Endothelial cell of umbilical vein (primary cell): ENCODE measurements at regions not wholly inside any gene's neighbourhood (a gene's known extent, or its start where the extent isn't known, plus 50 kb on each side); places are given as distances from the start of the nearest gene placed in this dataset.

Experiments
- EZH2 ChIP-seq: IDR thresholded peaks from 2 replicates; pipeline ENCODE4 v1.6.1; 2012; ENCODE audit warnings: borderline replicate concordance, low read depth, mild to moderate bottlenecking, moderate library complexity, low read length, inconsistent platforms; ENCODE audit not compliant: severe bottlenecking
- FOS ChIP-seq: IDR thresholded peaks from 2 replicates; pipeline ENCODE4 v1.6.1; 2011; ENCODE audit warnings: mild to moderate bottlenecking, low read length, moderate library complexity, borderline replicate concordance; ENCODE audit not compliant: insufficient read depth
- GATA2 ChIP-seq: IDR thresholded peaks from 2 replicates; pipeline ENCODE4 v1.7.0; 2011; ENCODE audit warnings: low read depth, mild to moderate bottlenecking, moderate library complexity, mixed read lengths, low read length; ENCODE audit not compliant: insufficient read length, insufficient read depth
- JUN ChIP-seq: IDR thresholded peaks from 2 replicates; pipeline ENCODE4 v1.6.1; 2011; ENCODE audit warnings: borderline replicate concordance, low read depth; ENCODE audit not compliant: insufficient read length, insufficient read depth
- MYC ChIP-seq: IDR thresholded peaks from one replicate; pipeline ENCODE4 v1.6.1; 2011; ENCODE audit warnings: mild to moderate bottlenecking, low read depth, low read length
- POLR2A ChIP-seq: IDR thresholded peaks from 2 replicates; pipeline ENCODE4 v1.6.1; 2012; ENCODE audit warnings: low read depth, mild to moderate bottlenecking, control low read depth, low read length
- POLR2AphosphoS5 ChIP-seq: IDR thresholded peaks from 2 replicates; pipeline ENCODE4 v1.6.1; 2012; ENCODE audit warnings: low read depth, mild to moderate bottlenecking, control low read depth, low read length, moderate library complexity; ENCODE audit not compliant: insufficient read depth
- TF ChIP-seq, protein P1 (sequence below), 2 donors: IDR thresholded peaks; 1 replicate in 1 of 2; 2 replicates in 1 of 2; pipeline ENCODE4 v1.5.1; 2011; ENCODE audit warnings: low read length in 2 of 2, mild to moderate bottlenecking in 2 of 2, moderate library complexity in 2 of 2, control low read depth in 1 of 2, inconsistent platforms in 1 of 2, low read depth in 1 of 2; ENCODE audit not compliant: insufficient read depth in 1 of 2; ENCODE audit errors: extremely low read depth in 1 of 2
- TF ChIP-seq, protein P2 (sequence below): IDR thresholded peaks from 2 replicates; pipeline ENCODE4 v1.6.1; 2011; ENCODE audit not compliant: insufficient read depth, insufficient read length

DNA sequence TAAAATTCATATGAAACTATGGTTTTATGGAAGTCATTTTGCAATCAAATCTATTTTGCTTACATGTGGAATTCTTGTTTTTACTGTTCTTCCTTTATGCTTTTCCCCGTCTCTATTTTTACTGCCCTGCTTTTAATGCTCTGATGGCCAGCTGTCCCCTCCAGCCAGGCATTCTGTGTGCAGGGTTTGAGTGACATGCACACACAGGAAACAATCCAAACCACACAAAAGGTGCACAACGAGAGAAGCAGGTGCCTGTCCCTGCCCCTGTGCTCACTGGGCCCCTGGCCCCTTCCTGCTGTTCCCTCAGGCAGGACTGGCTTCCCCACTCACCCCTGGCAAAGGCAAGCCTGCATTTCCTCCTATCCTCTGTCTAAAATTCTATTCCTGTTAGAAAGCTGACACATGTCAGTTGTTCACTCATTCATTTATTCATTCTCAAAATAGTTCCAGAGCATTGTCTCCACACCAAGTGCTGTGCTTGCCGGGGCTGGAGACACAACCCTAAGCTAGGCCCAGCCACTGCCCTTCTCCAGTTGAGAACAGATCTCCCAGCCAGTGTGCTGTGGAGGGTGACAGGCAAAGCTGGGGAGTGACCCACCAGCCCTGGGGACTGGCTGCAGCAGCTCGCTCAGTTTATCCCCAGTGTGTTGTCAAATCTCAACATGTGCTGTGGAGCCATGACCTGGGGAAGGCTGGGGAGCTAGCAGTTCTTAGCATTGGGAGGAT, 346.3 kb downstream of the FBXW7 start:
- TF ChIP-seq, protein P1, sequence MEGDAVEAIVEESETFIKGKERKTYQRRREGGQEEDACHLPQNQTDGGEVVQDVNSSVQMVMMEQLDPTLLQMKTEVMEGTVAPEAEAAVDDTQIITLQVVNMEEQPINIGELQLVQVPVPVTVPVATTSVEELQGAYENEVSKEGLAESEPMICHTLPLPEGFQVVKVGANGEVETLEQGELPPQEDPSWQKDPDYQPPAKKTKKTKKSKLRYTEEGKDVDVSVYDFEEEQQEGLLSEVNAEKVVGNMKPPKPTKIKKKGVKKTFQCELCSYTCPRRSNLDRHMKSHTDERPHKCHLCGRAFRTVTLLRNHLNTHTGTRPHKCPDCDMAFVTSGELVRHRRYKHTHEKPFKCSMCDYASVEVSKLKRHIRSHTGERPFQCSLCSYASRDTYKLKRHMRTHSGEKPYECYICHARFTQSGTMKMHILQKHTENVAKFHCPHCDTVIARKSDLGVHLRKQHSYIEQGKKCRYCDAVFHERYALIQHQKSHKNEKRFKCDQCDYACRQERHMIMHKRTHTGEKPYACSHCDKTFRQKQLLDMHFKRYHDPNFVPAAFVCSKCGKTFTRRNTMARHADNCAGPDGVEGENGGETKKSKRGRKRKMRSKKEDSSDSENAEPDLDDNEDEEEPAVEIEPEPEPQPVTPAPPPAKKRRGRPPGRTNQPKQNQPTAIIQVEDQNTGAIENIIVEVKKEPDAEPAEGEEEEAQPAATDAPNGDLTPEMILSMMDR (IDR thresholded peaks at IDR 0.05; ENCODE audit: extremely low read depth in 1 of 2, insufficient read depth in 1 of 2, low read depth in 1 of 2, low read length in 2 of 2): no peak
- TF ChIP-seq EZH2 (no peak), POLR2A (no peak), JUN (no peak), POLR2AphosphoS5 (no peak), MYC (no peak), GATA2 (no peak), FOS (no peak)
- TF ChIP-seq, protein P2, sequence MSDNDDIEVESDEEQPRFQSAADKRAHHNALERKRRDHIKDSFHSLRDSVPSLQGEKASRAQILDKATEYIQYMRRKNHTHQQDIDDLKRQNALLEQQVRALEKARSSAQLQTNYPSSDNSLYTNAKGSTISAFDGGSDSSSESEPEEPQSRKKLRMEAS: no peak
